ENCODE measurements at regions not wholly inside any gene's neighbourhood (a gene's known extent, or its start where the extent isn't known, plus 50 kb on each side); places are given as distances from the start of the nearest gene placed in this dataset.
"Not testable (repeated sequence)": the region's sequence is repeated elsewhere in the genome, so short reads cannot be mapped to it uniquely, and the experiment has no call there.

DNA sequence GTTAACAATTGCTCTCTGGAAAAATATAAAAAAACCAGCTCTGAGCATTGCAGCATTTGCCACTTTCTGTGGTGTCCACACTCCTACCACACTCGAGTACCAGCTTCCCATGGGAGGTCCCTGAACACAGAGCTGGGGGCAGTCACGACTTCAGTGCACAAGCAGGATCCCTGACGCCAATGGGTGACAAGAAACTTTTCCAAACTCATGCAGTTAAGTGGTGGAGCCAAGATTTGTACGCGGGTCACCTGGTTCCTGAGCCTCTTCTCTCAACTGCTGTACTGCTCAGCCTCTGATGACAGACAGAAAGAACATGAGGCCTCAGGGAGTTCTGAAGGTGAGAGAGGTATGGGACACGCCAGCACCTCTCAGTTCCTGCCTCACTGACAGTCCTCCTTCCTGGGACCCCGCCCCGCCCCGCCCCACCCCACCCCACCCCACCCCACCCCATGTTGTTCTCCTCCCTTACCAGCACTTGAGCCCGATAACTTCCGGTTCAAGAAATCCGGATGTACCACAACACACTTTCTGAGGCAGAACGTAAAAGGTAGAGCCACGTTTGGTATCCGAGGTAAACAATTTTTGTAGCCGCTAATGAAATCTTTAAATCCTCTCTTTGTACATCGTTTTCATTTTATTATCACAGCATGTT lies 287.6 kb downstream of the MYCN start:
- no peak for DNase-seq

DNA sequence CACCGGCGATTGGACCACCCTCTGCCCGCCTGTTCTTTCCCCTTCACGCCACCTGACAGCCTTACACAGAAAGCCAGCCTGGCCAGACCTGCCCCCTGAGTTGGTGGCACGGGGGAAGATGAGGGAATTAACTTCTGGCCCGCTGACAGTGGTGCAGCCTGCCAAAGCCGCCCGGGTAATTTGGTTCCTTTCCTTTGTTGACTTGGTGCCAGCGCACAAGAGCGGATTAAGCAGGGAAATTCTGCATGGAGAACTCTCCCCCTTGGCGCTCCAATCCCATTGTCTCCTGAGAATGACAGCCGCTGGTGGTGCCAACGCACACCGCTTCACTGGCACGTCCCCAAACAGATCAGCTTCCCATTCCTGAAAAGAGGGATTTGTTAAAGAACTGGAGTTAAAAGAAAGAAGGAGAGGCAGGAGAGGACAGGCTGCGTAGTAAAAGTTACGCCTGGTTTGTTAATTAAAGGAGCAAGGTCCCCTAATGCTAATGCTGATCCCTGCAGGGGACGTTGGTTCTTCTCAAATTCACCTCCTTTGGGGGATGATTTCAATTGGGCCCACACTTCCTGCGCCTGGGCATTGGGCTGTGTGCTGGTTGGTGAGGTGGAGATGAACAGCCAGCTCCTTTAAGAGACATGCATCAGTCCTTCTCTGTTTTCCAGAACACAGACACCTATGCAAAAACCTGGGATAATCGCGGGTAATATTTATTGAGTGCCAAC lies 286.8 kb downstream of the MYCN start:
- no peak for DNase-seq

DNA sequence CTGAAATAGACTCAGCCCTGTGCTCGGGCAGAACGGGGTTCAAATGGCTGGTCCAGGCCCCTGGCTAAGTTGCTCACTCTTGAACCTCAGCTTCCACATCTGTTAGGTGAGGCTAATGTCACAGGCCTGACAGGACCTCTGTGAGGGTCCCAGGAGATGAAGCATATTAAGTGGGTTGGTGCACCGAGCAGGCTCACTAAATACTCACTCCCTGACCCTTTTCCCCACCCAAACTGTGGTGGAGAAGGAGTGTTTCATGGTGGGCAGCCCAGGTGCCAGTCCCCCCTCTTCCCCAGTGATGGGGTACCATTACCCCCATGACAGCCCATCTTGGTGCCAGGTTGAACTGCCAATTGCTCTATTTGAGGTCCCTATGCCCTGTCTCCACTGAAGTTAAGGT lies 286.0 kb downstream of the MYCN start:
- DNase-seq, result no peak

DNA sequence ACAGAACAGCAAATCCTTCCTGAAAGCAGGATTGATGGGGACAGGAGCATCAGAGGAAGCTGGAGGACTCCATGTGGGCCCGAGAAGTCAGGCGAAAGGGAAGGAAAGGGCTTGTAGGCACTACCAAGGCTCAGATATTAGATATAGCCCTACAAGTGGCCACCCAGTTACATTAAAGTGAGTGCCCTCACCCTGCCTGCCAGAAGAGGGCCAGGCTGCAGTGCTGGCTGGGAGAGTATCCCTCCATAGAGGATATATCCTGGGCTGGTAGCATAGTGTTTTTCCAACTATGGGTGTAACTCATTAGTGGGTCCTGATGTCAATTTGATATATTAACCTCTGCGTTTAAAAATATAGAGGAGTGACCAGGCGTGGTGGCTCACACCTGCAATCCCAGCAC lies 285.2 kb downstream of the MYCN start:
- no peak for DNase-seq

DNA sequence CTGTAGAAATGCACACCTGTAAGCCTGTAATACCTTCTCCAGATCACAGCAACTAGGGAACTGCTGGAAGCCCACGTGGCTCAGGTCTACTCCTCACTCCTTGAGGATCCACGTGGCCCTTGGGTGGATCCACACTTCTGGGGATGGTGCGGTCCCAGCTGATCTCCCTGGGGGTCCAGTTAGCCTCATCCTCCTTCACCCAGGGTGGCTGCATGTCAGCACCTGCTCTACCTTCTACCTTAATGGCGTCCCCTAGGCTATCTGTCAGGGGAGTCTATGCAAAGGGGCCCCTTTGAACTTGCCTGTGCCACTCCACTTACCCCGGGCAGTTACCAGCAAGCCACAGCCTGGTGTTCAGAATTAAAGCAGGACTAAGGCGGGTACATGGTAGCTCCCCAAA lies 284.7 kb downstream of the MYCN start:
- DNase-seq, result no peak

DNA sequence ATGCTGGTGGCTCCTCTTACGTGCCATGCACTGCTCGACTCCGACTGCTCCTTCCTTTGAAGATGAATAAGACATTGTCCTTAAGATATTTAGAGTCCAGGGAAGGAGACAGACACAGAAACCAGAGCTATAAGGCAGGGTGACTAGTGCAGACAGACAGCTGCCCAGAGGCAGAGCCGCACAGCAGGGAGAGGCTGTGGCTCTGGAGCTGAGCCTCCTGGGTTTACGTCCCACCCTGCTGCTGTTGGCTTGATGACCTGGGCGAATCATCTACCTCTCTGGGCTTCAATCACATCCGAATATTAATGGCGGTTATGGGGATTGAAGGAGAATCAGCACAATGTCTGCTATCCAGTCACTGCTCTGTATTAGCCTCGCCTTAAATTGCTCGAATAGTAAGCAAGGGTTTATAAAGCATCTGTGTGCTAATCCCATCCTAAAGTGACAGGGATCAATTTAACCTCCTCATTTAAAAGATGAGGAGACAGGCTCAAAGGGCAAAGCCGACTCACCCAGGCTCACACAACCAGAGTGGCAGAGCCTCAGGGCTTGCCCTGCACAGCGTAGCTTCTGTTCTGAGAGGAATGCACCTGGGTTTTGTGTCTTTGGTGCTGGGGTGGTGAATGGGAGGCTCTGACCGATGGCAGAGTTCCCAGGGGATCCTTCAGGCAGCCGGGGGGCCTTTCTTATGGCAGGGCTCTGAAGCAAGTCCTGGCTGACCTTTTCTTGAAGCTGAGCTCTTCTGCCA lies 284.1 kb downstream of the MYCN start:
- no peak for DNase-seq

DNA sequence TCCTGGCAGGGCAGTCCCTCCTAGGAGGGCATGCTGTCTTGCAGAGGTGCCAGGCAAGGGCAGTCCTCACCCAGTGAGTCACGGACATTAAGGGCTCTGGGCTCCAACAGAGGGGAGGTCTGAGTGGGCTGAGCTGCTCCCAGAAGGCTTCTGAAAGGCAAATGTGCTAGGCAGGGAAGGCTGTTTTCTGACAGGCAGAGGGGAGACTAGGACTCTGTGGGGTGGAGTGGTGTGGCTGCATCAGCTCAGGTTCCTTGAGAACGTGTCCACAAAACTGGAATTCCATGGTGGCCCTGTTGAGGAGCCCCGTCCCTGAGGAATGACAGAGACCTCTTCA lies 283.5 kb downstream of the MYCN start:
- DNase-seq, result no peak

DNA sequence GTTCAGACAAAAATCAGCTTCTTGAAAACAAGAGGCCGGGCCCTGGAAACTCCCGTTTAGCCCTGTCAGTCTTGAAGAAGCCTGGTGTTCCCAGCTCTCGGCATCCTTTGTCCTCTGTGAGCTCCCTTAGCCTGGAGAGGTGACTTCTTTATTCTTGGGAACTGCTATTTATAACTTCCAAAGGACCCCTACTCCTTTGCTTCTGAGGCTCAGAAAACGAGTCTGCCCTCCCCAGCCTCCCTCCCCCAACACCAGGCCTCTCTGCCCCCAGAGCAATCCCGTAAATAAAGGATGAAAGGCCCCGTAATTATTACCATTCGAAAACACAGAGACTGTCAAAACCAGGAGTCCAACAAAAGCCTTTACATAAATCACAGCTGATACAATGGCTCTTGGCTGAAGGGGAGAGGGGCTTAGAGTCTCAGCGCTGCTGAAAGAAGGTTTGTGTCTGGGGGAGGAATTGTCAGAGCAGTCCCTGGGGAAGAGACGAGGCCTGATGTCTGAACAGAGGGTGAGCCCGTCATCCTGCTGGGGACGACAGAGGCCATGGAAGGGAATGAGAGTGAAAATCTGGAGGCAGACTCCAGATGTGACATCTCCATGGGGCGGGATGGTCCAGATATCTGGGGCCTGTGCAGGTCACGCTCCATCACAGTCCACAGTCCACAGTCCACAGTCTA lies 283.0 kb downstream of the MYCN start:
- no peak for DNase-seq

DNA sequence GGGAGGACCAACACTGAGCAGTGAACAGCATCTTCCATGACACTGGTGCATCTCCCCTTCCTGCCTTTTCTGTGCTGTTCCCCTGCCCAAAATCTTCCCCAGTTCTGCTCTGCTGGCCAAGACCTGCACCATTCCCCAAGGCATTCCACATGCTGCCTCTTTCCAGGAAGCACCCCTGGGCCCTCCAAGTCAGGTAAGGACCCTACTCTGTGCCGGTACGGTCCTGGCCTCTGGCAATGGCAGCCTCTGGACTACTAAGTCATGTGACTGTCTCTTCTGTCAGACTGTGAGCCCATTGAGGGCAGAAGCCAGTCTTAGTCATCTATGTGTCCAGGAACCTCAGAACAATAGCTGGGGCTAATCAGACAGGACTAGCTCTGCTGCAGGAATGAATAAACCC lies 282.0 kb downstream of the MYCN start:
- DNase-seq, result no peak

DNA sequence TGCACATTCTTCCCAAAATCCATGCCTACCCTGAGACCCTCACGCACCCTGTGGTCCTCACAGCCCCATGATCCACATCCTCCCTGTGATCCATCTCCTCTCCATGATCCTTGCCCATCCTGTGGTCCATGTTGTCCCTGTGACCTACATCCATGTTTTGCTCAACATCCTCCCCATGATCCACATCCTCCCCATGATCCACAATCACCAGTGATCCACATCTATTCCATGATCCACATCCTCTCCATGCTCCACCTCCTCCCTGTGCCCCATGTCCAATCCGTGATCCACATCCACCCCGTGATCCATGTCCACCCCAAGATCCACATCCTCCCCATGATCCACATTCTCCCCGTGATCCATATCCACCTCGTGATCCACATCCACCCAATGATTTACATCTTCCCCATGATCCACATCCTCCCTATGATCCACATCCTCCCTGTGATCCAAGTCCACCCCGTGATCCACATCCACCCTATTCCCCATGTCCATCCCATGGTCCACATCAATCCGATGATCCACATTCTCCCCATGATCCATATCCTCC lies 281.2 kb downstream of the MYCN start:
- DNase-seq, result no peak

DNA sequence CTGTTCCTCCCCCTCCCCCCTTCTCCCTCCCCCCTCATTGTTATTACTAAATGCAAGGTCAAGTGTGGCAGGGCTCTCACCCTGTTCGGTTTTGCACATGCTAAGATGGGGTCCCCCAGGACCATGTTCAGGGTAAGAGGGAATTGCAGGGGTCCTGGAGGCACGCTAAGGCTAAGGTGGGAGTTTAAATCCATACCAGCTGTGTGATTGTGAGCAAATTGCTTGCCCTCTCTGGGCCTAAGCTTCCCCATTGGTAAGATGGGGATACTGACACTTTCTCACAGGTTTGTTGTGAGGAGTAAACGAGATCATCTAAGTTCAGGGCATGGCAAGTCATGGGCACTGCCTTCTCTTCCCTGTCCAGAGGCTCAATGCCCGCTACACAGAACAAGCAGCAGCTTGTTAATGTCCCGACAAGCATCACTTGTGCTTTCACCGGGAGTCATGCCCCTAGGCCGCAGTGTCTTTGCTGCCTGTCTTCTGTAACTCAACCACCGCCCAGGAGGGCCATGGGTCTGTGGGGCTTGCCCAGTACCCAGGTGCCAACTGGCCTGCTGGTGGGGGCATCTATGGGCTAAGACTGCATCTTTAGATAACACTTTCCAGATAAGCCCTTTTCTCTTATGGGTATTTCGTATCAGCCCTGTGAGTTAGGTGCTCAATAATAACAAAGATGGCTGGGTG lies 279.1 kb downstream of the MYCN start:
- DNase-seq, result no peak

DNA sequence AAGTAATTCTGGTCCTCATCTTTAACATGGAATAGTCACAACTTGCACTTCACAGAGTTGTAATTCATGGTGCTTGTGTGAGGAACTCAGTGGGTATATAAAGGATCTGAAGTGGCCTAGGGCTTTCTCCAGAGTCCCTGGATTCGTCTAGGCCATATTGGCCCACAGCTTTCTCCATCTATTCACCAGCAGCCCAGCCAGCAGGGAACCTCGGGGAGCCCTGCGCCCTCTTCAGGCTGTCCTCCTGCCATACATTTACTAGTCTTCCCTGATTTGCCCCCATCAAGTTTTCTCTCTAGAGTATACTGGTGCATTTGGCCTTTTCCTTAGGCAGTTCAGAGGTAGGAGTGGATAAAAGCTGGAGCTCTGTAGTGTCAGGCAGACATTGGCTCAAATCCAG lies 278.3 kb downstream of the MYCN start:
- DNase-seq, result no peak

DNA sequence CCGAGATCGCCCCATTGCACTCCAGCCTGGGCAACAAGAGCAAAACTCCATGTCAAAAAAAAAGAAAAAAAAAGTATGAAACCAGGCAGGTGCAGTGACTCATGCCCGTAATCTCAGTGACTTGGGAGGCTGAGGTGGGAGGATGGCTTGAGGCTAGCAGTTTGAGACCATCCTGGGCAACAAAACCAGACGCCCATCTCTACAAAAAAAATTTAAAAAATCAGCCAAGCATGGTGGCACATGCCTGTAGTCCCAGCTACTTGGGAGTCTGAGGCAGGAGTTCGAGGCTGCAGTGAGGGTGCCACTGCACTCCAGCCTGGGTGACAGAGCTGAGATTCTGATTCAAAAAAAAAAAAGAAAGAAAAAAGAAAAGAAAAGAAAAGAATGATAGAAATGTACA lies 277.8 kb downstream of the MYCN start:
- no peak for DNase-seq

DNA sequence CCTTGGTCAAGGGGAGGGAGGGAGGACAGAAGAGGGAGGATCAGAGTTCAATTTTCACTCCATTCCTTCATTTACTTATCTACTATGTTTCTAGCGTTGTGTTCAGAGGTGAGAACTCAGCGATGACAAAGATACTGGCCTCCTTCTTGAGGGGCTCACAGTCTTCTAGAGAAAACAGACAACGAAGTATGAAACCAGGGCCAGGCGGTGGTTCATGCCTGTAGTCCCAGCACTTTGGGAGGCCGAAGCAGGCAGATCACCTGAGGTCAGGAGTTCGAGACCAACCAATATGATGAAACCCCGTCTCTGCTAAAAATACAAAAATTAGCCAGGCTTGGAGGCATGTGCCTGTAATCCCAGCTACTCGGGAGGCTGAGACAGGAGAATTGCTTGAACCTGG lies 277.4 kb downstream of the MYCN start:
- not testable (repeated sequence) for DNase-seq

DNA sequence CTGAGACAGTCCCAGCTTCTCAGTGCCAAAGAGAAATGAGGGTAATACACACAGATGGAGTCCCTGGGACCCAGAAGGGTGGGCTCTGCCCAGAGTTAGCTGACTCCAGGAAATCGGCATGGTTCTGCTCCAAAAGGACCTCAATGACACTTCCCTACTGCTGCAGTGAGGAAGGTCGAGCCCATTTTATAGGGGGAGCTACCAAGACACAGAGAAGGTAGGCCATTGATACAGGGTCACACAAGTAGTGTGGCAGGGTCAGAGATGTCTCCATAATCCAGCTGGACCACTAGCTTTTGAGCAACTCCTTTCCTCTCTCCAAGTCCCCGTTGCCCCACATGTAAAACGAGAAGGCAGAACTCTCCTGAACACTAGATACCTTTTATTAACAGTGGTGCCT lies 276.9 kb downstream of the MYCN start:
- DNase-seq, result no peak

DNA sequence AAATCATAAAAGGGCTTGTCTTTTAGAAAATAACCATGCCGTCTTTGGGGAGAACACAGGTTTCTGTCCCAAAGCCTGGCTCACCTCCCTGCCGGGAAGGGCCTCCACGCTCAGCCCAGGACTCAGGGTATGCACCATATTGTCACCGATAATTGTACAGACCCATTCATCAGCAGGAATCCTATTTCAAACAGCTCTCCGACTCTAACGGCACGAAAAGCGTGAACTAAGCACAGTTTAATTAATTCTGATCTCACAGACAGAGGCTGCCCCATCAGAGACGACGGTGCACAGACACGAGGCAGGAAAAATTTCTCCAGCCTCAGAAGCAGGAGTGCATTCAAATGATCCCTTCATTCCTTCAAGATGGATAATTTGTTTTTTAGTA lies 276.2 kb downstream of the MYCN start:
- no peak for DNase-seq

DNA sequence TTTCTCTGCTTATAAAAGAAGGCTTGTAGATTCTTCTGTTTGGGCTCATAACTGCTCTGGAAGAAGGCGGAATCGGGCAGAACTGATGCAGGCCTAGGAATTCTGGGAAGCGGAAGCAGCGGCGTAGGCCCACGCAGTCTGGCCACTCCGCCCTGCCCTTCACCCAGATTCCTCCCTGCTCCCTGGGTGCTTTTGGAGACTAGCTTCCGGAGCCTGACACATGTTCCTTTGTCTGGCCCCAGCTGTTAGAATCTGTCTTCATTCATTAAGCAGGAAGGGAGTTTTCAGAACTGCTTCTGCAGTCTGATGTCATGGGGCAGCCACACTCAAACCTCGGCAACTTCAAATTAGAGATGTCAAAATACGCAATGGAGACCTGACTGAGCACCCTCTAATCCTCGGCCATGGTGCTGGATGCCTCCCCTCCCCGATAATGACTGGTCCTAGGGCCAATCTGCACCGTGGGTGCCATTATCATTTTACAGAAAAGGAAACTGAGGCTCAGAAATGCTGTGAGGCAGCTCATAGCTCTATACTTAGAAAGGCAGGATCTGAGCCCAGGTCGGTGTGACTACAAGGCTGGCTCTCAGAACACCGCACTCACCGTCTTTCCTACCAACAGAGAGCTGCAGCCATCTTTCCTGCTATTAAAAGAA lies 275.7 kb downstream of the MYCN start:
- no peak for DNase-seq

DNA sequence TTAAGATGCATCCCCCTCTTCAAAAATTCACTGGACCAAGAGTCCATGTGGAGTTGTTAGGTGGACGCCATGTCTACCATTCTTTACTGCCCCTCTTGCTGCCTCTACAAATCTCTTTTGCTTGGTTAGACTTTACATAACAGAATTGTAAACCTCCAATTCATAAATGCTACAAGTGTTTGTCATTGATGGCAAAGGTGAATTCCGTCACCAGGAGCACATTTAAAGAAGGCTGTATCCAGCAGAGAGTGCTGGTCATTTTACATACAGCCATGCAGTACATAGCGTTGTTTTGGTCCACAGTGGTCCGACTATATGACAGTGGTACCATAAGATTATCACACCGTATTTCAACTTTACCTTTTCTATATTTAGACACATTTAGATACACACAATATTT lies 274.5 kb downstream of the MYCN start:
- DNase-seq, result no peak

DNA sequence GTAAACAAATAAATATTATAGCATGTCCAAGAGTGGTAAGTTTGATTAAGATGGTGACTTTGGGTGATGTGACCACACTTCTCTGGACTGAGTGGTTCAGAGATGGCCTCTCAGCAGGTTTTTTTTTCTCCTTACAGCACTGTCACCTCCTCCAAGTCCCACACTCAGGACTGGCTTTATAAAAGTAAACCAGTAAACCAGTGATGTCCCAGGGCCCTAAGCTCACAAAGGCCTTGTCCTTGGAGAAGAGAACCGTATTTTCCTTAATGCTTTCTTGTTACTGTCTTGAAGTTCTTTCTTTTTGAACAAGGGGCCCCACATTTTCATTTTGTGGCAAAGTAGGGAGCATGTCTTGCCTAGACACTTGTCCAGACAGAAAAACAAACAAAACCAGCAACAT lies 274.0 kb downstream of the MYCN start:
- no peak for DNase-seq

DNA sequence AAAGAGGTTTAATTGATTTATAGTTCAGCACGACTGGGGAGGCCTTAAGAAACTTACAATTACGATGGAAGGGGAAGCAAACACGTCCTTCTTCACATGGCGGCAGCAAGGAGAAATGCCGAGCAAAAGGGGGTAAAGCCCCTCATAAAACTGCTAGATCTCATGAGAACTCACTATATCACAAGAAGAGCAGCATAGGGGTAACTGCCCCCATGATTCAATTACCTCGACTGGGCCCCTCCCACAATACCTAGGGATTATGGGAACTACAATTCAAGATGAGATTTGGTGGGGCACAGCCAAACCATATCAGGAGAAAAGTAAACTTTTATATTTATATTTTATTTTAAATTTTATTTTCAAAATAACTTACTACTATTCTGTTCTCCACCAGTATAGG lies 272.0 kb downstream of the MYCN start:
- DNase-seq, result no peak

DNA sequence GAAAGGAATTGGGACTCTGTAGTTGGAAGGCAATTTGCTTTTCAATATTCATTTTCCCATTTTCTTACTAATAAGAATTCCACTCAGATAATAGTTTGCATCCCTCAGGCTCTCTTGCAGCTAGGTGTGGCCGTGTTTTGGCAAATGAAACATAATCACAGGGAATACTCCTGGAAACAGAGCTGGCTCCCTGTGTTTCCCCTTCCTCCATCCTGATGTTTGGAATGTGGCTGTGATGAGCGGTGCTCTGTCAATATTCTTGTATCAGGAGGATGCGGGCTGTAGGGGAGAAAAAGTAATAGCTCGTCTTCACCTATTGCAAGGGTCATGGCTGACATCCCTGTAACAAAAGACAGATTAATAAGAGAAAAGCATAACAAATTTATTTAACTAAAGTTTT lies 271.0 kb downstream of the MYCN start:
- DNase-seq, result no peak

DNA sequence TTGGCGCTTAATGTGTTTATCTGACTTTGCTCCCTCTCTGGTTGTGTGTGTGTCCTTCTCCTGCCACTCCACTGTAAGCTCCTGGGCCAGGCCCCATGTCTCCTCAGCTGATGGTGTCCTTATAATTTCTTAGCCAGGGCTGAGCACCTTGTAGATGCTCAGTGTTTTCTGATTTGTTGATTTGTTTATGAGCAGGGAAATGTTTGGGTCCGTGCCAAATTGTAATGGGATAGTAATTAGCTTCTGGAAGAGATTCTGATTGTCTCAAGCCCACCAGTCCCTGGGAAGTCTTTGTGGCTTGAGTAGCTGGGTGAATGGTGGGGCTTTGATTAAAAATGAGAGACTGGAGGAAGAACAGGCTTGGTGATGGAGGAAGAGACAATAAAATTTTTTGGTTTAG lies 270.5 kb downstream of the MYCN start:
- no peak for DNase-seq
